Activated B cell treated with CpG ODN at 0.5 μM for 24 hours (primary cell): ENCODE measurements at regions not wholly inside any gene's neighbourhood (a gene's known extent, or its start where the extent isn't known, plus 50 kb on each side); places are given as distances from the start of the nearest gene placed in this dataset.

Source experiments
- ATAC-seq: fragments of 200-7000 bp; cut with Tn5 transposase; one replicate; pipeline ENCODE4 v1.10.0; 2021; ENCODE audit warnings: low read depth, mild to moderate bottlenecking, moderate library complexity
- CTCF ChIA-PET: fragments of 350-600 bp; sonication (Branson Sonifier 250); formaldehyde crosslinking; loops from one replicate; lab custom pipeline; 2021; ENCODE audit warnings: antibody characterized with exemption; lab: Charles Lee
- POLR2A ChIA-PET: fragments of 350-600 bp; sonication (Branson Sonifier 250); formaldehyde crosslinking; loops from one replicate; lab custom pipeline; 2021; ENCODE audit warnings: antibody characterized with exemption; lab: Charles Lee
- DNase-seq: peaks from one replicate; pipeline ENCODE4 v3.0.0; 2022
- H3K27ac Mint-ChIP-seq: one replicate; pipeline ENCODE4 v1.8.0; 2020; ENCODE audit warnings: mixed read lengths
- H3K27me3 Mint-ChIP-seq: one replicate; pipeline ENCODE4 v1.8.0; 2021; ENCODE audit warnings: mixed read lengths
- H3K36me3 Mint-ChIP-seq: one replicate; pipeline ENCODE4 v1.8.0; 2021; ENCODE audit warnings: low read depth, mixed read lengths
- H3K4me1 Mint-ChIP-seq: one replicate; pipeline ENCODE4 v1.8.0; 2021; ENCODE audit warnings: mixed read lengths
- H3K4me3 Mint-ChIP-seq: one replicate; pipeline ENCODE4 v1.8.0; 2020; ENCODE audit warnings: mild to moderate bottlenecking, mixed read lengths
- H3K9me3 Mint-ChIP-seq: one replicate; pipeline ENCODE4 v1.8.0; 2020; ENCODE audit warnings: mixed read lengths
- intact Hi-C: fragments of 100-400 bp; cut with micrococcal nuclease; formaldehyde crosslinking; loops from one replicate; pipeline ENCODE4 v1.15.1; 2024
- TF ChIP-seq, protein P1 (sequence below): fragments of 200-600 bp; IDR thresholded peaks from one replicate; pipeline ENCODE4 v1.8.0; 2022; ENCODE audit warnings: antibody characterized with exemption, mild to moderate bottlenecking

DNA sequence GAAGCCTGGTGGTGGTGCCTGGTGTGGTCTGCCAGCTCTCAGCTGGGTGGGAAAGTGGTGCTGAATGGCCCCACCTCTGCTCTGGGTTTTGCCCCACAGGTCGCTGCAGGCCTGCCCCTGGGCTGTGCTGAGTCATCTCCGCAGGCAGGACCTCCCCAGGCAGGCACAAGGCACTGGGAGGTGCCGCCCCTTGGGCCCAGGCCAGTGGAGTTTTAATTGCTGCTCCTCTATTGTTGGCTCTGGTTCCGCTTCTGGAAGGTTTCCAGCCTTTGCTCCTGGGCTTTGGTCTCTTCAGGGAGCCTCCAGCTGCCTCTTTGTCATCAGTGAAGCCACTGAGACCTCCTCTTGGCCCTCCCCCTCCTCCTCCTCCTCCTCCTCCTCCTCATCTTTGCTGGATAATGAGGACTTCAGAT lies 180.3 kb upstream of the GRB10 start:
- Mint-ChIP-seq H3K4me1 (no peaks in the 10 kb centered on the region), H3K27ac (no peak overlapping the region), H3K27me3 (no peaks in the 10 kb centered on the region), H3K36me3 (no peaks in the 10 kb centered on the region), H3K4me3 (no peak overlapping the region), H3K9me3 (peaks cover 10% of the 10 kb centered on the region)
- intact Hi-C loops, result no loop called here
- ATAC-seq, result no peak
- no peak for DNase-seq
- ChIA-PET POLR2A (no interaction called here), CTCF (no interaction called here)
- TF ChIP-seq, protein P1, sequence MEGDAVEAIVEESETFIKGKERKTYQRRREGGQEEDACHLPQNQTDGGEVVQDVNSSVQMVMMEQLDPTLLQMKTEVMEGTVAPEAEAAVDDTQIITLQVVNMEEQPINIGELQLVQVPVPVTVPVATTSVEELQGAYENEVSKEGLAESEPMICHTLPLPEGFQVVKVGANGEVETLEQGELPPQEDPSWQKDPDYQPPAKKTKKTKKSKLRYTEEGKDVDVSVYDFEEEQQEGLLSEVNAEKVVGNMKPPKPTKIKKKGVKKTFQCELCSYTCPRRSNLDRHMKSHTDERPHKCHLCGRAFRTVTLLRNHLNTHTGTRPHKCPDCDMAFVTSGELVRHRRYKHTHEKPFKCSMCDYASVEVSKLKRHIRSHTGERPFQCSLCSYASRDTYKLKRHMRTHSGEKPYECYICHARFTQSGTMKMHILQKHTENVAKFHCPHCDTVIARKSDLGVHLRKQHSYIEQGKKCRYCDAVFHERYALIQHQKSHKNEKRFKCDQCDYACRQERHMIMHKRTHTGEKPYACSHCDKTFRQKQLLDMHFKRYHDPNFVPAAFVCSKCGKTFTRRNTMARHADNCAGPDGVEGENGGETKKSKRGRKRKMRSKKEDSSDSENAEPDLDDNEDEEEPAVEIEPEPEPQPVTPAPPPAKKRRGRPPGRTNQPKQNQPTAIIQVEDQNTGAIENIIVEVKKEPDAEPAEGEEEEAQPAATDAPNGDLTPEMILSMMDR, result no peak

DNA sequence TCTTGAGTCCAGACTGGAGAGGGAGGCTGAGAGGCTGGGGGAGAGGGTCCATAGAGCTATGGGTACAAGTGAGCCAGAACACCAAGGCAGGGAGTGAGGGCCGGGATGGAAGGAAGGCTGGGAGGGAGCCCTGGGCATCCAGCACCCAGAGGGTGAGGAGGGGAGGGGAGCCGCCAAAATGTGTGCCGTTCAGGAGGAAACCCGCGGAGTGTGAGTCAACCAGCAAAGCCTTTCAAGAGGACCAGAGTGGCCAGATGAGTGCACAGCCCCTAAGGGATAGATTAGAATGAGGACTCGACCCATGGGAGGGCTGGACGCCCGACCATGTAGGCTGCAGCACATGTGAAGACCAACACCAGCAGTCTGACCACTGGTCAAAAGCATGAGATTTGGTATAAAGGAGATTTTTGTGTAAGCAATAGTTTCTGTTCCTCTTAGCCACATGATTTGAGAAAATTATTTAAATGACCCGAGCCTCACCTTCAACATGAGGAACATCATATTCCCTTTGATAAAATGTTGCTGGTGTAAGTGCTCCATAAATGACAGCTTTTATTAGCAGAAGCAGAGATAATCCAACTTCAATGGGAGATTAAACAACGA lies 179.7 kb upstream of the GRB10 start:
- ChIA-PET POLR2A (no interaction called here), CTCF (no interaction called here)
- Mint-ChIP-seq H3K27ac (no peak overlapping the region), H3K9me3 (peaks cover 5% of the 10 kb centered on the region), H3K4me3 (no peak overlapping the region), H3K36me3 (no peaks in the 10 kb centered on the region), H3K27me3 (no peaks in the 10 kb centered on the region), H3K4me1 (no peaks in the 10 kb centered on the region)
- no peak for DNase-seq
- no peak for ATAC-seq
- TF ChIP-seq, protein P1, result no peak
- intact Hi-C loops, result no loop called here

DNA sequence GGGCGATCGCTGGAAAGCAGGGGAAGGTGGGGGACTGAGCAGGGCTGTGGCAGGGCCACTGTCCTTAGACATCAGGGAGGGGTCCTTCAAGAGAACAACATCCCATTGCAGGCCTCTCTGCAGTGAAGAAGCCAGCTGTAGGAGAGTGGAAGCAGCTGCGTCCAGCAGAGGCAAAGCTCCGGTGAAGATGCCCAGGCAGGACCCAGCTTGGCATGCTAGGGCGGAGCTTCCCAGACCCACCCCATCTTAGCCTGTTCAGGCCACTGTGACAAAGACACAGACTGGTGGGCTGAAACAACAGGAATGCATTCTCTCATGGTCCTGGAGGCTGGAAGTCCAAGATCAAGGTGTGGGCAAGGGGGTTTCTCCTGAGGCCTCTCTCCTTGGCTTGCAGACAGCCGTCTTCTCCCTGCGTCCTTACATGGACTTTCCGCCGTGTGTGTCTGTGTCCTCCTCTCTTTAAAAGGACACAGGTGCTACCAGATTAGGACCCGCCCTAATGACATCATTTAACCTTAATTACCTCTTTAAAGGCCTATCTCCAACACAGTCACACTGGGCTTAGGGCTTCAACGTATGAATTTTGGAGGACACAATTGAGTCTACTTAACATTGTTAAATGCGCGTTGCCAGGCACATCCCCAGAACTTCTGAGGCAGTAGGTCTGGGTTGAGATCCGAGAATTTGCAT lies 178.1 kb upstream of the GRB10 start:
- Mint-ChIP-seq H3K4me1 (no peaks in the 10 kb centered on the region), H3K36me3 (no peaks in the 10 kb centered on the region), H3K27me3 (no peaks in the 10 kb centered on the region), H3K27ac (no peak overlapping the region), H3K9me3 (no peaks in the 10 kb centered on the region), H3K4me3 (no peak overlapping the region)
- ChIA-PET CTCF (no interaction called here), POLR2A (no interaction called here)
- intact Hi-C loops, result no loop called here
- ATAC-seq (no peak), DNase-seq (no peak)
- TF ChIP-seq, protein P1, result no peak

DNA sequence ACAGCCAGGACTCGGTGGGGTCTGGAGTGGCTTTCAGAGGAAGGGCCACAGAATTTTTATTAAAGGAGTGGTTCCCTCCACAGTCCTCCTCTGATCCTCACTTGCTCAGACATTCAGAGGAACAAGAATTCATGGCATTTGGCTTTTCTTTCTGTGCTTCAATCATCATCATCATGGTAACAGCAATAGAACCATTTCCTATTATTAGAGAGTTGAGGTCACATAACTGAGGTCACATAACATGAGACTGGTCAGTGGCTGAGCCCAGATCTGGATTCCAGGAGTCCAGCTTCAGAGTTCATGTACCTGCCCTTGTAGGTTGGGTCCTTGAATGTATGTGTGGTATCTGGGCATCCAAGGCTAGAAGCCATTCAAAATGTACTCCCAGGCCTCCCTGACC lies 177.3 kb upstream of the GRB10 start:
- intact Hi-C loops, result no loop called here
- Mint-ChIP-seq H3K27me3 (no peaks in the 10 kb centered on the region), H3K9me3 (no peaks in the 10 kb centered on the region), H3K27ac (no peak overlapping the region), H3K4me3 (no peak overlapping the region), H3K4me1 (no peaks in the 10 kb centered on the region), H3K36me3 (no peaks in the 10 kb centered on the region)
- ATAC-seq (no peak), DNase-seq (no peak)
- CTCF ChIA-PET, result no interaction called here
- TF ChIP-seq, protein P1, result no peak
- POLR2A ChIA-PET, result no interaction called here

DNA sequence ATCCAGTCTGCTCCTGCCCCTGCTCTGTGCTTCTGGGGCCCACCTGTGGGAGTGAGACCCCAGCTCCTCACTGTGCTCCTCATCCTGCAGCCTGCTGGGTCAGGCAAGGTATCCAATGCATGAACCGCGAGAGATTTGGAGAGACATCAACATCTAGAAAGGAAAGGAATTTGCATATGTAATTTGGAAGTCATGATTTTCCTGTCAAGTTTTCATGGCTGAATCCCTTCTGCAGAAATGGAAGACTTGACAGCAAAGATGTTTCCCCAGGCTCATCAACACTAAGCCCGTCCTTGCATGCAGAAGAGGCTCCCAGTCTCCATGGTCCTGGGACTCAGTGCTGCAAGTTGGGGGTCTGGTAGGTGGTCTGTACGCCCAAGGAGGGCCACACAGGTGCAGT lies 176.9 kb upstream of the GRB10 start:
- DNase-seq (no peak), ATAC-seq (no peak)
- Mint-ChIP-seq H3K9me3 (no peaks in the 10 kb centered on the region), H3K4me3 (no peak overlapping the region), H3K27me3 (no peaks in the 10 kb centered on the region), H3K4me1 (no peaks in the 10 kb centered on the region), H3K27ac (no peak overlapping the region), H3K36me3 (no peaks in the 10 kb centered on the region)
- ChIA-PET CTCF (no interaction called here), POLR2A (no interaction called here)
- TF ChIP-seq, protein P1, result no peak
- intact Hi-C loops, result no loop called here
